ENCODE measurements at regions not wholly inside any gene's neighbourhood (a gene's known extent, or its start where the extent isn't known, plus 50 kb on each side); places are given as distances from the start of the nearest gene placed in this dataset.
A peak's percentile ranks its signal among the peaks of the same experiment; 100 is the strongest.
"Not testable (repeated sequence)": the region's sequence is repeated elsewhere in the genome, so short reads cannot be mapped to it uniquely, and the experiment has no call there.

DNA sequence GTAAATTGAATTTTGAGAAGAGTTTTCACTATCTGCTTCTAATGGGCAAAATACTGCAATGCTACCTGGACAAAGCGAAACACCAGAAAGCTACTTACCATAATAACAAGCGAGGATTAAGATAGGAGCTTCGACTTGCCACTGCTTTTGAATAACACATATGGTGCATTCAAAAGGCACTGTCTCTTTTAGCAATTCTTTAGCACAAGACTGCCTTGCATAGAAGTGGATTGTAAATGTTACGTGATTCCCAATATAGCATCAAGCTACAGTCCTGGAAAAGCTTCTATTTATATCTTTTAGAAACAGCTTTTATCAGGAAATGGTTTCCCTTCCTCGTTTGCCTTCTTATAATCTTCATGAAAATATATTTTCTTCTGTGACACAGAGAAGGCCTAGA is 258.7 kb upstream of the PDE3A start:
- peak; percentile 37 for DNase-seq
- Histone ChIP-seq H3K4me3 (ENCODE audit: insufficient read depth, low read depth, low read length) (no peak overlapping the region), H3K36me3 (replicated peaks; ENCODE audit: control insufficient read depth, insufficient read depth, low read length) (no peaks in the 10 kb centered on the region), H3K27me3 (ENCODE audit: control insufficient read depth, insufficient read depth, low read length) (no peaks in the 10 kb centered on the region)

DNA sequence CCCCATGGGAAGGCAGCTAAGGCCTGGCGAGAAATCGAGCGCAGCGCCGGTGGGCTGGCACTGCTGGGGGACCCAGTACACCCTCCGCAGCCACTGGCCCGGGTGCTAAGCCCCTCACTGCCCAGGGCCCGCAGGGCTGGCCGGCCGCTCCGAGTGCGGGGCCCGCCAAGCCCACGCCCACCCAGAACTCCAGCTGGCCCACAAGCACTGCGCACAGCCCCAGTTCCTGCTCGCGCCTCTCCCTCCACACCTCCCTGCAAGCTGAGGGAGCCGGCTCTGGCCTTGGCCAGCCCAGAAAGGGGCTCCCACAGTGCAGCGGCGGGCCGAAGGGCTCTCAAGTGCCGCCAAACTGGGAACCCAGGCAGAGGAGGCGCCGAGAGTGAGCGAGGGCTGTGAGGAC is 253.0 kb upstream of the PDE3A start:
- DNase-seq; H3K4me3 ChIP-seq (ENCODE audit: insufficient read depth, low read depth, low read length); H3K36me3 ChIP-seq (replicated peaks; ENCODE audit: control insufficient read depth, insufficient read depth, low read length); H3K27me3 ChIP-seq (ENCODE audit: control insufficient read depth, insufficient read depth, low read length): not testable (repeated sequence)

GRCh38 chr12:20119596-20120402 is 248.5 kb upstream of the PDE3A start:
- no peak for DNase-seq
- H3K27me3 ChIP-seq (ENCODE audit: control insufficient read depth, insufficient read depth, low read length): no peaks in the 10 kb centered on the region

GRCh38 chr12:20120403-20120725 is 248.0 kb upstream of the PDE3A start:
- Histone ChIP-seq H3K27me3 (ENCODE audit: control insufficient read depth, insufficient read depth, low read length) (no peaks in the 10 kb centered on the region), H3K36me3 (replicated peaks; ENCODE audit: control insufficient read depth, insufficient read depth, low read length) (no peaks in the 10 kb centered on the region), H3K4me3 (ENCODE audit: insufficient read depth, low read depth, low read length) (no peak overlapping the region)
- DNase-seq: no peak

More at GRCh38 chr12:20119596-20120402, 248.5 kb upstream of the PDE3A start:
- Histone ChIP-seq H3K4me3 (ENCODE audit: insufficient read depth, low read depth, low read length) (no peak overlapping the region), H3K36me3 (replicated peaks; ENCODE audit: control insufficient read depth, insufficient read depth, low read length) (no peaks in the 10 kb centered on the region)

GRCh38 chr12:20122274-20122673 is 246.1 kb upstream of the PDE3A start:
- DNase-seq: no peak

GRCh38 chr12:20123465-20123864 is 244.9 kb upstream of the PDE3A start:
- Histone ChIP-seq H3K36me3 (replicated peaks; ENCODE audit: control insufficient read depth, insufficient read depth, low read length) (no peaks in the 10 kb centered on the region), H3K4me3 (ENCODE audit: insufficient read depth, low read depth, low read length) (no peak overlapping the region), H3K27me3 (ENCODE audit: control insufficient read depth, insufficient read depth, low read length) (no peaks in the 10 kb centered on the region)
- DNase-seq: no peak

More at GRCh38 chr12:20122274-20122673, 246.1 kb upstream of the PDE3A start:
- no peaks in the 10 kb centered on the region for H3K36me3 ChIP-seq (replicated peaks; ENCODE audit: control insufficient read depth, insufficient read depth, low read length)
- no peak overlapping the region for H3K4me3 ChIP-seq (ENCODE audit: insufficient read depth, low read depth, low read length)
- H3K27me3 ChIP-seq (ENCODE audit: control insufficient read depth, insufficient read depth, low read length): no peaks in the 10 kb centered on the region

- no peak for DNase-seq
- no peak overlapping the region for H3K4me3 ChIP-seq (ENCODE audit: insufficient read depth, low read depth, low read length)
- H3K36me3 ChIP-seq (replicated peaks; ENCODE audit: control insufficient read depth, insufficient read depth, low read length): no peaks in the 10 kb centered on the region
- H3K27me3 ChIP-seq (ENCODE audit: control insufficient read depth, insufficient read depth, low read length): no peaks in the 10 kb centered on the region
Observed at GRCh38 chr12:20125276-20125798, 243.0 kb upstream of the PDE3A start.

GRCh38 chr12:20126601-20127000 is 241.7 kb upstream of the PDE3A start:
- no peak for DNase-seq
- Histone ChIP-seq H3K36me3 (replicated peaks; ENCODE audit: control insufficient read depth, insufficient read depth, low read length) (no peaks in the 10 kb centered on the region), H3K27me3 (ENCODE audit: control insufficient read depth, insufficient read depth, low read length) (no peaks in the 10 kb centered on the region), H3K4me3 (ENCODE audit: insufficient read depth, low read depth, low read length) (no peak overlapping the region)

DNA sequence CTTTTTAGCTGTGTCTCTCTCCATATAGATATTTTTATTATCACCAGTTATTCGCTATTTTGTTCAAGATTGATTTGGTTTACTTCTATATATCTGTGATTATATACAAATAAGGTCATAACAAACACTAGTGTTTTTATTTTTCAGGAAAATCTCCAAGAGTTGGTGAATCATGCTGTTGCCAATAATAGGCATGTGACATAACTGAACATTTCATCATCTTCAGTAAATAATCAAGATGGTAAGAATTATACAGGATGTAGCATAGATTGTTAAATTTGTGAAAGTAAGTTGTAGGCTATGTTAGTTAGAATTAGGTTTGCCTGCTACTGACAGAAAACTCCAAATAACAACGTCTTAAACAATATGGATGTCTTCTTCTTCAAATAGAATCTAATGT is 240.9 kb upstream of the PDE3A start:
- Histone ChIP-seq H3K27me3 (ENCODE audit: control insufficient read depth, insufficient read depth, low read length) (no peaks in the 10 kb centered on the region), H3K4me3 (ENCODE audit: insufficient read depth, low read depth, low read length) (no peak overlapping the region), H3K36me3 (replicated peaks; ENCODE audit: control insufficient read depth, insufficient read depth, low read length) (no peaks in the 10 kb centered on the region)
- no peak for DNase-seq

- no peak for DNase-seq
- H3K4me3 ChIP-seq (ENCODE audit: insufficient read depth, low read depth, low read length): no peak overlapping the region
- no peaks in the 10 kb centered on the region for H3K36me3 ChIP-seq (replicated peaks; ENCODE audit: control insufficient read depth, insufficient read depth, low read length)
- no peaks in the 10 kb centered on the region for H3K27me3 ChIP-seq (ENCODE audit: control insufficient read depth, insufficient read depth, low read length)
Observed at GRCh38 chr12:20128928-20129327, 239.4 kb upstream of the PDE3A start.

DNA sequence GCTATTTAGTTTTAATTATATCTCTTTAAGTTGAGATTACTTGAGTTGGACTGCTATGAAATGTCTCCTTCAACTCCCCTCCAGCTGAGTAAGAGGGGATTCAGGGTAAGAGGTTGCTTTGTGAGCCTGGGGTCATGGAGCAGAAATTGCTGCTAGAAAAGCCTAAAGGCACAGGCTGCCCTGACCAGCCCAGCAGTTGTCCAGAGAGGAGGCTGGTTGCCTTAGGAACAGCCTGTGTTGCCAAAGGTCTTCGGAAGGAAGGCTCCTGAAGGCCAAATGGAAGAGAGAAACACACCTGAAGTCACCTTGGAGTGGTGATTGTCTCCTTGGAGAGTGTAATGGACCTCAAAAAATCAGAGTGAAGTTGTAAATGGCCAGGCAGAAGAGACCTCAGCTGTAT is 235.5 kb upstream of the PDE3A start:
- Histone ChIP-seq H3K27me3 (ENCODE audit: control insufficient read depth, insufficient read depth, low read length) (no peaks in the 10 kb centered on the region), H3K4me3 (ENCODE audit: insufficient read depth, low read depth, low read length) (no peak overlapping the region), H3K36me3 (replicated peaks; ENCODE audit: control insufficient read depth, insufficient read depth, low read length) (no peaks in the 10 kb centered on the region)
- no peak for DNase-seq

- no peaks in the 10 kb centered on the region for H3K36me3 ChIP-seq (replicated peaks; ENCODE audit: control insufficient read depth, insufficient read depth, low read length)
- H3K27me3 ChIP-seq (ENCODE audit: control insufficient read depth, insufficient read depth, low read length): no peaks in the 10 kb centered on the region
- DNase-seq: no peak
- H3K4me3 ChIP-seq (ENCODE audit: insufficient read depth, low read depth, low read length): no peak overlapping the region
Observed at GRCh38 chr12:20134652-20135051, 233.7 kb upstream of the PDE3A start.

- H3K27me3 ChIP-seq (ENCODE audit: control insufficient read depth, insufficient read depth, low read length): no peaks in the 10 kb centered on the region
- H3K36me3 ChIP-seq (replicated peaks; ENCODE audit: control insufficient read depth, insufficient read depth, low read length): no peaks in the 10 kb centered on the region
- DNase-seq: no peak
- H3K4me3 ChIP-seq (ENCODE audit: insufficient read depth, low read depth, low read length): no peak overlapping the region
Observed at GRCh38 chr12:20140751-20141150, 227.6 kb upstream of the PDE3A start.

DNA sequence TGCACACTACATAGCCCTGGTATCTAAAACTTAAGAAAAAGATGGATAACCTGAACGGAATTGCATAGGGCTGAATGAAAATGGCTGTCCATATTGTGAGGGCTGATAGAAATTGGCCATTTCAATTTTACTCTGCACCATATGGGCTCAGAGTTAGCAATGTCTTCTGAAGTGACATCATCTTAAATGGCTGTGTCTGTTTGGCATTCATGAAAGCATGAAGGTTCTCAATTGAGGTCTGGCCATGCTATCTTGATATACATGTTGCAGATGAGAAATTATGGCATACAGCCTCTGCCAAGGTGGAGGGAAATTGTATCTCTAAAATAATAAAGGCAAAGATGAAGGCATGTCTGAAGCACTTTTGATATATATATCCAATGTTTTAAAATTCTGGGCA is 226.0 kb upstream of the PDE3A start:
- no peak for DNase-seq
- Histone ChIP-seq H3K27me3 (ENCODE audit: control insufficient read depth, insufficient read depth, low read length) (no peaks in the 10 kb centered on the region), H3K4me3 (ENCODE audit: insufficient read depth, low read depth, low read length) (no peak overlapping the region), H3K36me3 (replicated peaks; ENCODE audit: control insufficient read depth, insufficient read depth, low read length) (no peaks in the 10 kb centered on the region)

- H3K36me3 ChIP-seq (replicated peaks; ENCODE audit: control insufficient read depth, insufficient read depth, low read length): no peaks in the 10 kb centered on the region
- H3K27me3 ChIP-seq (ENCODE audit: control insufficient read depth, insufficient read depth, low read length): no peaks in the 10 kb centered on the region
- peak; percentile 16 for DNase-seq
- no peak overlapping the region for H3K4me3 ChIP-seq (ENCODE audit: insufficient read depth, low read depth, low read length)
Observed at GRCh38 chr12:20142956-20143355, 225.4 kb upstream of the PDE3A start.

GRCh38 chr12:20144341-20144740 is 224.0 kb upstream of the PDE3A start:
- Histone ChIP-seq H3K4me3 (ENCODE audit: insufficient read depth, low read depth, low read length) (no peak overlapping the region), H3K27me3 (ENCODE audit: control insufficient read depth, insufficient read depth, low read length) (no peaks in the 10 kb centered on the region), H3K36me3 (replicated peaks; ENCODE audit: control insufficient read depth, insufficient read depth, low read length) (no peaks in the 10 kb centered on the region)
- no peak for DNase-seq
